ENCODE measurements at regions not wholly inside any gene's neighbourhood (a gene's known extent, or its start where the extent isn't known, plus 50 kb on each side); places are given as distances from the start of the nearest gene placed in this dataset.

DNA sequence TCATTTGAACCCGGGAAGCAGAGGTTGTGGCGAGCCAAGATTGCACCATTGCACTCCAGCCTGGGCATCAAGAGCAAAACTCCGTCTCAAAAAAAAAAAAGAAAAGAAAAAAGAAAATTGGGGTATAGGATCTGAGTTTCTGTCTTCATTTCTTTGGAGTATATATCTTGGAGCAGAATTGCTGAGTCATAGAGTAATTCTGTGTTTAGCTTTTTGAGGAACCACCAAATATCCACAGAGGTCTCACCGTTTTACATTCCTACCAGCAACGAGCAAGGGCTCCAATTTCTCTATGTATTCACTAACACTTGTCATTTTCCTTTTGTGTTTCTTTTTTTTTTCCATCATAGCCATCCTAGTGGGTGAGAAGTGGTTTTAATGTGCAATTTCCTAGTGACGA is 87.6 kb upstream of the TEX51 start:
- Histone ChIP-seq H3K36me3 (ENCODE audit: control insufficient read depth, insufficient read depth, low read length) (no peaks in the 10 kb centered on the region), H3K27me3 (ENCODE audit: control insufficient read depth, insufficient read depth, low read length) (no peaks in the 10 kb centered on the region), H3K4me3 (ENCODE audit: low read depth, low read length) (no peak overlapping the region)
- DNase-seq (ENCODE audit: low read depth) = no peak
- TF ChIP-seq, protein P1, sequence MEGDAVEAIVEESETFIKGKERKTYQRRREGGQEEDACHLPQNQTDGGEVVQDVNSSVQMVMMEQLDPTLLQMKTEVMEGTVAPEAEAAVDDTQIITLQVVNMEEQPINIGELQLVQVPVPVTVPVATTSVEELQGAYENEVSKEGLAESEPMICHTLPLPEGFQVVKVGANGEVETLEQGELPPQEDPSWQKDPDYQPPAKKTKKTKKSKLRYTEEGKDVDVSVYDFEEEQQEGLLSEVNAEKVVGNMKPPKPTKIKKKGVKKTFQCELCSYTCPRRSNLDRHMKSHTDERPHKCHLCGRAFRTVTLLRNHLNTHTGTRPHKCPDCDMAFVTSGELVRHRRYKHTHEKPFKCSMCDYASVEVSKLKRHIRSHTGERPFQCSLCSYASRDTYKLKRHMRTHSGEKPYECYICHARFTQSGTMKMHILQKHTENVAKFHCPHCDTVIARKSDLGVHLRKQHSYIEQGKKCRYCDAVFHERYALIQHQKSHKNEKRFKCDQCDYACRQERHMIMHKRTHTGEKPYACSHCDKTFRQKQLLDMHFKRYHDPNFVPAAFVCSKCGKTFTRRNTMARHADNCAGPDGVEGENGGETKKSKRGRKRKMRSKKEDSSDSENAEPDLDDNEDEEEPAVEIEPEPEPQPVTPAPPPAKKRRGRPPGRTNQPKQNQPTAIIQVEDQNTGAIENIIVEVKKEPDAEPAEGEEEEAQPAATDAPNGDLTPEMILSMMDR (IDR thresholded peaks at IDR 0.05; ENCODE audit: insufficient read depth, low read length, poor library complexity, severe bottlenecking) = no peak

DNA sequence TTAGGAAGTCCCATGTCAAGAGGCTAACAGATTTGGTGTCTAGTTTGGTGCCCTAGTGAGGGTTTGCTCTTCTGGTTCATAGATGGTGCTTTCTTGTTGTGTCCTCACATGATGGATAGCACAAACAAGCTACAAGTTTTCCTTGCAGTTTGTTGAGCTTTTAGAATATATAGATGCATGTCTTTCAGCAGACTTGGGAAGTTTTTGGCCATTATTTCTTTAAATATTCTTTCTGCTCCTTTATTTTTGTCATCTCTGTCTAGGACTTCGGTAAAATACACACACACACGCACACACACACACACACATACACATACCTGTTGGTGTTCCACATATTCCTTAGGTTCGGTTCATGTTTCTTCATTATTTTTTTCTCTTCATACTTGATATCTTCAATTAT is 81.5 kb upstream of the TEX51 start:
- no peaks in the 10 kb centered on the region for H3K36me3 ChIP-seq (ENCODE audit: control insufficient read depth, insufficient read depth, low read length)
- TF ChIP-seq, protein P1 (IDR thresholded peaks at IDR 0.05; ENCODE audit: insufficient read depth, low read length, poor library complexity, severe bottlenecking) = no peak
- no peak for DNase-seq (ENCODE audit: low read depth)
- no peaks in the 10 kb centered on the region for H3K27me3 ChIP-seq (ENCODE audit: control insufficient read depth, insufficient read depth, low read length)
- H3K4me3 ChIP-seq (ENCODE audit: low read depth, low read length) = no peak overlapping the region

DNA sequence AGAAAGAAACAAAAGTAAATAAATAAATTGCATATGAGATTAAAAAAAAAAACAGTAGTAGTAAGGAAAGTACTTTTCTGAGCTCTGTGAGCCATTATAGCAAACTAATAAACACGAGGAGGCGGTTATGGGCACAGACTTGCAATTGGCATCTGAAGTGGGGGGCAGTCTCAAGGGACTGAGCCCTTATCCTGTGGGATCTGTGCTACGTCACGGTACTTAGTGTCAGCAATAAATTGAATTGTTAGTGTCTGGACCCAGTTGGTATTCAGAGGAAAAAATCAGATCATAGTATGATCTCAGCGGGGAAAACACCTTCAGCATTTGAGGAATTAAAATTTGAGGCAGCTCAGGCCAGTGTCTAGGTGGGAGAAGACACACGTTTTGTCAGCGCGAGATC is 76.6 kb upstream of the TEX51 start:
- Histone ChIP-seq H3K4me3 (ENCODE audit: low read depth, low read length) (no peak overlapping the region), H3K27me3 (ENCODE audit: control insufficient read depth, insufficient read depth, low read length) (no peaks in the 10 kb centered on the region), H3K36me3 (ENCODE audit: control insufficient read depth, insufficient read depth, low read length) (no peaks in the 10 kb centered on the region)
- TF ChIP-seq, protein P1 (IDR thresholded peaks at IDR 0.05; ENCODE audit: insufficient read depth, low read length, poor library complexity, severe bottlenecking) = no peak
- DNase-seq (ENCODE audit: low read depth) = no peak

DNA sequence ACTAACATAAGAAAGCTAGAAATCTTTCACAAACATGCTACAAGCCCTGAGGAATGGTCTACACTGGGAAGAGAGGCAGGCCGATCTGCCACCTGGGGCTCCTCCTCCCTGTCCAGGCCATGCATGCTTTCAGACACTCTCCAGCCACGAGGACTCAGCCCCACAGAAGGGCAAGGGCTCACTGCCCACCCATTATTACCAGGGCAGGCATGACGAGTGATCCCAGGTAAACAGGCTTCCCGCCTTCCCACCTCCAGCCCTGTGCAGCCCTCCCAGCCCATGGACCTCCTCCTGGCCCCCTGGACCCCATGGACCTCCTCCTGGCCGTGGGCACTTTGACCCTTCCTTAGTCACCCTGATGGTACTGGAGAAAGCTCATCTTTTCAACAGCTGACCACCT is 75.8 kb upstream of the TEX51 start:
- DNase-seq (ENCODE audit: low read depth) = no peak
- Histone ChIP-seq H3K4me3 (ENCODE audit: low read depth, low read length) (no peak overlapping the region), H3K27me3 (ENCODE audit: control insufficient read depth, insufficient read depth, low read length) (no peaks in the 10 kb centered on the region), H3K36me3 (ENCODE audit: control insufficient read depth, insufficient read depth, low read length) (no peaks in the 10 kb centered on the region)
- TF ChIP-seq, protein P1 (IDR thresholded peaks at IDR 0.05; ENCODE audit: insufficient read depth, low read length, poor library complexity, severe bottlenecking) = no peak

DNA sequence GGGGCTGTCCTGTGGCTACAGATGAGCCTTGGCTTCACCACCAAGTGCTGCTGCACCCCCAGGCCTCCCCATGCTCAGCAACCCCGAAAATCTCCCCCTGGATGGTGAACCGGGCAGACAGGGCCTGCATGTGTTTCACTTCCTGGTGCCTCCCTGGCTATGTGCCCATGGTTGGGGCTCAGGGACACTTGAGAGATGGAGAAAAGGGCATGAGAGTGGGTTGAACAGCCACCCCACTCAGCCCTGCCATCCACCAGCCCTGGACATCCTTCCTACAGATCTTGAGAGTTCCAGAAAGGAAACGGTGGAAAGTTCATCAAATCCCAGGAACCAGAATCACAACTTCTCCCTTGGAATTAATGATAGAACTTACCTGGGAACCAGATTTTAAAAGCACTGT is 74.7 kb upstream of the TEX51 start:
- no peaks in the 10 kb centered on the region for H3K36me3 ChIP-seq (ENCODE audit: control insufficient read depth, insufficient read depth, low read length)
- TF ChIP-seq, protein P1 (IDR thresholded peaks at IDR 0.05; ENCODE audit: insufficient read depth, low read length, poor library complexity, severe bottlenecking) = no peak
- no peak overlapping the region for H3K4me3 ChIP-seq (ENCODE audit: low read depth, low read length)
- H3K27me3 ChIP-seq (ENCODE audit: control insufficient read depth, insufficient read depth, low read length) = no peaks in the 10 kb centered on the region
- no peak for DNase-seq (ENCODE audit: low read depth)

DNA sequence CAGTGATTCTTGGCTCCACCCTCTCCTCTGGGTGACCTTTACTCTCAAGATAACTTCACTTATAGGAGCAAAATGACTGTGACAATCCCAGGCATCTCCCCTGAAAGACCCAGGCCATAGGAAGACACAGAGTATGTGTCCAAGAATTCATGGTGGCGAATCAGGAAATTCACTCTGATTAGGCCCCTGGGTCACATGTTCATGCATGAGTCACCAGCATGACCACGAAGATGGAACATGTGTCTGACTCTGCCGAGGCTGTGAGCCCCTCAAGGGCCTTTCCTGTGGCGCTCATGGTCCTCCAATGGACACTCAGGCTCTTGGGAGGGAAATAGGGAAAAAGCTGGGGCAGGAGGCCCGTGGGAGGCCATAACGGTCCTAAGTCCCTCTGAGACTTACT is 74.0 kb upstream of the TEX51 start:
- Histone ChIP-seq H3K27me3 (ENCODE audit: control insufficient read depth, insufficient read depth, low read length) (no peaks in the 10 kb centered on the region), H3K4me3 (ENCODE audit: low read depth, low read length) (no peak overlapping the region), H3K36me3 (ENCODE audit: control insufficient read depth, insufficient read depth, low read length) (no peaks in the 10 kb centered on the region)
- DNase-seq (ENCODE audit: low read depth) = no peak
- TF ChIP-seq, protein P1 (IDR thresholded peaks at IDR 0.05; ENCODE audit: insufficient read depth, low read length, poor library complexity, severe bottlenecking) = no peak

All from kidney epithelial cell (primary cell).